Caco-2 (cell line): ENCODE measurements at regions not wholly inside any gene's neighbourhood (a gene's known extent, or its start where the extent isn't known, plus 50 kb on each side); places are given as distances from the start of the nearest gene placed in this dataset.

Source experiments
- BruUV-seq: library from RNA; stranded (reverse); fragments of 400-500 nt; replicated peaks from 2 replicates; lab custom pipeline; 2021; lab: Mats Ljungman, UMichigan
- CTCF ChIA-PET: fragments of 300-600 bp; sonication (Branson Sonifier 250); formaldehyde crosslinking; loops from one replicate; lab custom pipeline; 2022; ENCODE audit warnings: antibody characterized with exemption; lab: Charles Lee
- POLR2A ChIA-PET: fragments of 300-600 bp; sonication (Branson Sonifier 250); formaldehyde crosslinking; loops from one replicate; lab custom pipeline; 2022; ENCODE audit warnings: antibody characterized with exemption; lab: Charles Lee
- DNase-seq, 2 experiments: peaks; one replicate each; pipeline versions ENCODE4 v3.0.0 to v3.0.0-alpha.2; 2020 to 2022
- H3K27me3 ChIP-seq: replicated peaks from 2 replicates; pipeline ENCODE4 v1.6.0; 2011; ENCODE audit warnings: low read length; ENCODE audit not compliant: control insufficient read depth, insufficient read depth
- H3K36me3 ChIP-seq: 2 replicates; pipeline ENCODE4 v1.5.1; 2011; ENCODE audit warnings: low read length; ENCODE audit not compliant: control insufficient read depth, insufficient read depth
- H3K4me1 ChIP-seq: fragments of 250-450 bp; sonication (Bioruptor Pico); 2 replicates; pipeline ENCODE4 v1.5.1; 2020; ENCODE audit warnings: mild to moderate bottlenecking
- H3K4me3 ChIP-seq: 2 replicates; pipeline ENCODE4 v1.5.1; 2011; ENCODE audit warnings: low read depth, mild to moderate bottlenecking, control low read depth, low read length
- H3K9me3 ChIP-seq: fragments of 250-450 bp; sonication (Bioruptor Pico); 2 replicates; pipeline ENCODE4 v1.5.1; 2020; ENCODE audit warnings: mild to moderate bottlenecking, moderate library complexity
- H3K27ac Mint-ChIP-seq: one replicate; pipeline ENCODE4 v1.8.0; 2022; ENCODE audit warnings: mixed read lengths; ENCODE audit not compliant: unreplicated experiment
- H3K27me3 Mint-ChIP-seq: one replicate; pipeline ENCODE4 v1.8.0; 2022; ENCODE audit warnings: mixed read lengths; ENCODE audit not compliant: insufficient read depth, unreplicated experiment
- H3K36me3 Mint-ChIP-seq: one replicate; pipeline ENCODE4 v1.8.0; 2022; ENCODE audit warnings: mild to moderate bottlenecking, mixed read lengths; ENCODE audit not compliant: insufficient read depth, unreplicated experiment
- H3K4me1 Mint-ChIP-seq: one replicate; pipeline ENCODE4 v1.8.0; 2022; ENCODE audit warnings: low read depth, mixed read lengths; ENCODE audit not compliant: unreplicated experiment
- H3K4me3 Mint-ChIP-seq: one replicate; pipeline ENCODE4 v1.8.0; 2022; ENCODE audit warnings: mild to moderate bottlenecking, moderate library complexity, mixed read lengths; ENCODE audit not compliant: unreplicated experiment
- H3K9me3 Mint-ChIP-seq: one replicate; pipeline ENCODE4 v1.8.0; 2022; ENCODE audit warnings: mixed read lengths; ENCODE audit not compliant: unreplicated experiment
- CTCF ChIP-seq, 2 experiments: fragments of 200-600 bp in 1 of 2; IDR thresholded peaks; 1 replicate in 1 of 2; 2 replicates in 1 of 2; pipeline versions ENCODE4 v1.5.1 to v1.8.0; 2011 to 2022; ENCODE audit warnings: antibody characterized with exemption in 1 of 2, control low read depth in 1 of 2, inconsistent platforms in 1 of 2, low read depth in 1 of 2, low read length in 1 of 2, mild to moderate bottlenecking in 1 of 2, moderate library complexity in 1 of 2; ENCODE audit not compliant: insufficient read depth in 1 of 2, severe bottlenecking in 1 of 2, unreplicated experiment in 1 of 2
- intact Hi-C: fragments of 100-400 bp; cut with micrococcal nuclease; formaldehyde crosslinking; loops from one replicate; pipeline ENCODE4 v1.10.0; 2022; ENCODE audit not compliant: unreplicated experiment

GRCh38 chr17:63019138-63019873, 53.3 kb downstream of the TANC2 start:
- Mint-ChIP-seq H3K4me1 (no peaks in the 10 kb centered on the region), H3K27ac (no peak overlapping the region), H3K9me3 (no peaks in the 10 kb centered on the region), H3K27me3 (peaks cover 4% of the 10 kb centered on the region), H3K4me3 (no peak overlapping the region), H3K36me3 (no peaks in the 10 kb centered on the region)
- Histone ChIP-seq H3K27me3 (no peaks in the 10 kb centered on the region), H3K4me1 (no peaks in the 10 kb centered on the region), H3K4me3 (no peak overlapping the region), H3K9me3 (no peaks in the 10 kb centered on the region), H3K36me3 (no peaks in the 10 kb centered on the region)
- ChIA-PET CTCF (no interaction called here), POLR2A (no interaction called here)
- DNase-seq: no peak
- intact Hi-C loops: no loop called here
- no TSS peak for BruUV-seq
- no peak for TF ChIP-seq CTCF (IDR thresholded peaks at IDR 0.05; ENCODE audit: insufficient read depth in 1 of 2, low read depth in 1 of 2, low read length in 1 of 2, severe bottlenecking in 1 of 2, unreplicated experiment in 1 of 2)

GRCh38 chr17:63022567-63022966, 56.5 kb downstream of the TANC2 start:
- Histone ChIP-seq H3K4me3 (no peak overlapping the region), H3K9me3 (no peaks in the 10 kb centered on the region), H3K36me3 (no peaks in the 10 kb centered on the region), H3K4me1 (no peaks in the 10 kb centered on the region), H3K27me3 (no peaks in the 10 kb centered on the region)
- Mint-ChIP-seq H3K4me1 (no peaks in the 10 kb centered on the region), H3K4me3 (no peak overlapping the region), H3K27me3 (peaks cover 13% of the 10 kb centered on the region), H3K27ac (no peak overlapping the region), H3K36me3 (no peaks in the 10 kb centered on the region), H3K9me3 (no peaks in the 10 kb centered on the region)
- intact Hi-C loops: no loop called here
- DNase-seq: no peak
- CTCF ChIA-PET: no interaction called here
- no peak for TF ChIP-seq CTCF (IDR thresholded peaks at IDR 0.05; ENCODE audit: insufficient read depth in 1 of 2, low read depth in 1 of 2, low read length in 1 of 2, severe bottlenecking in 1 of 2, unreplicated experiment in 1 of 2)
- BruUV-seq: no TSS peak
- POLR2A ChIA-PET: no interaction called here

GRCh38 chr17:63023049-63023448, 57.0 kb downstream of the TANC2 start:
- no peak for TF ChIP-seq CTCF (IDR thresholded peaks at IDR 0.05; ENCODE audit: insufficient read depth in 1 of 2, low read depth in 1 of 2, low read length in 1 of 2, severe bottlenecking in 1 of 2, unreplicated experiment in 1 of 2)
- ChIA-PET CTCF (no interaction called here), POLR2A (no interaction called here)
- Mint-ChIP-seq H3K27ac (no peak overlapping the region), H3K4me1 (no peaks in the 10 kb centered on the region), H3K9me3 (no peaks in the 10 kb centered on the region), H3K36me3 (no peaks in the 10 kb centered on the region), H3K4me3 (no peak overlapping the region), H3K27me3 (peaks cover 13% of the 10 kb centered on the region)
- Histone ChIP-seq H3K27me3 (no peaks in the 10 kb centered on the region), H3K4me3 (no peak overlapping the region), H3K36me3 (no peaks in the 10 kb centered on the region), H3K9me3 (no peaks in the 10 kb centered on the region), H3K4me1 (no peaks in the 10 kb centered on the region)
- peak in 1 of 2 experiments; percentile 8 for DNase-seq
- intact Hi-C loops: no loop called here
- BruUV-seq: no TSS peak
